ENCODE measurements at regions not wholly inside any gene's neighbourhood (a gene's known extent, or its start where the extent isn't known, plus 50 kb on each side); places are given as distances from the start of the nearest gene placed in this dataset.

DNA sequence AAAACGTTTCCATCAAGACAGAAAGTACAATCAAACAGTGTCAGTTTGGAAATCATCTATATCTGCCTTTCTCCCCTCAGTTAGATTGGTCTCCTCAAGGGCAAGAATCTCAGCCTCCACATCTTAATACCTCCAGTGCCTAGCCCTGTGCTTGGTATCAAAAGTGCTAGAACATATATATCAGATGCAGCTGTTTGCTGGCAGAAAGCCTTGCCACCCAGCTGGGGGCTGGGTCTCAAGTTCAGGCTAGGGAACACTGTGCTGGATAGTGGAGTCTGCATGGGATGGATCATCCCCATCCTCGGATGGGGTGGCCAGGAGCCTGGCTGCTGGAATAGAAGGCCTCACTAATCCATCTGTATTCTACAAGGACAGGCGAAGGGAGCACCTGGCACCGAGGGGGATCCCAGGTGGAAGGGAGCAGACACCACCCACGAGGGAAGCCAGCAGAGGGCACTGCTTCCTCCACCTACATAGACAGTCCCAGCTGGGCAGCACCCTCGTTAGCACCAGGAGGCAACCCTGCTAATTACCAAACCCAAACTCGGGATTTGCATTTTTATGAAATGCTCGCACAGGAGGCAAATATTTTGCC is 602.2 kb downstream of the BUD13 start:
- intact Hi-C loops (cut with micrococcal nuclease), result no loop called here
- Mint-ChIP-seq H3K27ac (no peak overlapping the region), H3K4me3 (no peak overlapping the region), H3K36me3 (ENCODE audit: low read depth) (no peaks in the 10 kb centered on the region), H3K4me1 (ENCODE audit: low read depth) (no peaks in the 10 kb centered on the region), H3K9me3 (no peaks in the 10 kb centered on the region), H3K27me3 (peaks cover 9% of the 10 kb centered on the region)

DNA sequence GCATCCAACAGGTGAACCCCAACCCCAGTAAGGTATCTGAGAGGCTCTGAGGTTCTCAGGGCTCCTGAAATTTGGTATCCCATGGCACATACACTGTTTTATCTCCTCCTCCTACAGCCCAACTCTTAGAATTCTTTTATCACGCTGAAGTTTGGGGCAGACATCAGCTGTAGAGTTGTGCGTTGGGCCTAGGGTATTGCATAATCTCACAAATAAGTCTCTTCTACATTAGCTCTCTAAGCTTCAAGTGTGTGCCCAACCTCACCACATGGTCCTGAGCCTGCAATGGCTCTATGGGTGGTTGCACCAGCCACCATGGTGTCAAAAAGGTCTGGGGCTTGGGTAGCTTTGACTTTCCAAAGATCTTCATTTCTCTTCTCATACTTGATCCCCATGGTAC is 603.0 kb downstream of the BUD13 start:
- intact Hi-C loops (cut with micrococcal nuclease), result no loop called here
- H3K27me3 Mint-ChIP-seq, result peaks cover 9% of the 10 kb centered on the region
- H3K4me1 Mint-ChIP-seq (ENCODE audit: low read depth), result no peaks in the 10 kb centered on the region
- no peak overlapping the region for H3K27ac Mint-ChIP-seq
- no peaks in the 10 kb centered on the region for H3K9me3 Mint-ChIP-seq
- no peaks in the 10 kb centered on the region for H3K36me3 Mint-ChIP-seq (ENCODE audit: low read depth)
- H3K4me3 Mint-ChIP-seq, result no peak overlapping the region

DNA sequence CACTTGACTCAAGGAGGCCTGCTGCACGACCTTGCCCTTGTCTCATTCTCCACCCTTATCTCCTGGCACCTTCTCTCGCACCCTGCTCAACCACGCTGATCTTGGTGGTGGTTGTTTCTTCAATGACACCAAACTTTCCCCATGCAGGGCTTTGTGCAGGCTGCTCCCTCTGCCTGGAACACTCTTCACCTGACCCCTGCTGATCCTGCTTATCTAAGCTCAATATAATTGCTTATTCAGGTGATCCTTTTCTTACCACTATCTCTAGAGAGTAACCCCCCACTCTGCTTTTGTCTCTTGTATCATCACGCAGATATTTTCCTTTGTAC is 604.4 kb downstream of the BUD13 start:
- Mint-ChIP-seq H3K27me3 (peaks cover 3% of the 10 kb centered on the region), H3K4me3 (no peak overlapping the region), H3K9me3 (no peaks in the 10 kb centered on the region), H3K4me1 (ENCODE audit: low read depth) (no peaks in the 10 kb centered on the region), H3K27ac (no peak overlapping the region), H3K36me3 (ENCODE audit: low read depth) (no peaks in the 10 kb centered on the region)
- intact Hi-C loops (cut with micrococcal nuclease), result no loop called here

- Mint-ChIP-seq H3K27ac (no peak overlapping the region), H3K4me3 (no peak overlapping the region)
- intact Hi-C loops (cut with micrococcal nuclease), result no loop called here
Measured at GRCh38 chr11:116167706-116168458, 604.9 kb downstream of the BUD13 start.

GRCh38 chr11:116166573-116167465 is 606.0 kb downstream of the BUD13 start:
- intact Hi-C loops (cut with micrococcal nuclease), result no loop called here
- no peaks in the 10 kb centered on the region for H3K9me3 Mint-ChIP-seq
- peaks cover 6% of the 10 kb centered on the region for H3K27me3 Mint-ChIP-seq
- H3K4me1 Mint-ChIP-seq (ENCODE audit: low read depth), result no peaks in the 10 kb centered on the region
- no peaks in the 10 kb centered on the region for H3K36me3 Mint-ChIP-seq (ENCODE audit: low read depth)
- H3K27ac Mint-ChIP-seq, result no peak overlapping the region
- no peak overlapping the region for H3K4me3 Mint-ChIP-seq

More at GRCh38 chr11:116167706-116168458, 604.9 kb downstream of the BUD13 start:
- H3K4me1 Mint-ChIP-seq (ENCODE audit: low read depth), result no peaks in the 10 kb centered on the region
- no peaks in the 10 kb centered on the region for H3K36me3 Mint-ChIP-seq (ENCODE audit: low read depth)
- peaks cover 1% of the 10 kb centered on the region for H3K27me3 Mint-ChIP-seq
- H3K9me3 Mint-ChIP-seq, result no peaks in the 10 kb centered on the region

GRCh38 chr11:116164843-116165242 is 607.9 kb downstream of the BUD13 start:
- H3K9me3 Mint-ChIP-seq, result no peaks in the 10 kb centered on the region
- no peak overlapping the region for H3K27ac Mint-ChIP-seq
- intact Hi-C loops (cut with micrococcal nuclease), result no loop called here
- peaks cover 8% of the 10 kb centered on the region for H3K27me3 Mint-ChIP-seq
- H3K4me3 Mint-ChIP-seq, result no peak overlapping the region
- H3K4me1 Mint-ChIP-seq (ENCODE audit: low read depth), result no peaks in the 10 kb centered on the region
- no peaks in the 10 kb centered on the region for H3K36me3 Mint-ChIP-seq (ENCODE audit: low read depth)

DNA sequence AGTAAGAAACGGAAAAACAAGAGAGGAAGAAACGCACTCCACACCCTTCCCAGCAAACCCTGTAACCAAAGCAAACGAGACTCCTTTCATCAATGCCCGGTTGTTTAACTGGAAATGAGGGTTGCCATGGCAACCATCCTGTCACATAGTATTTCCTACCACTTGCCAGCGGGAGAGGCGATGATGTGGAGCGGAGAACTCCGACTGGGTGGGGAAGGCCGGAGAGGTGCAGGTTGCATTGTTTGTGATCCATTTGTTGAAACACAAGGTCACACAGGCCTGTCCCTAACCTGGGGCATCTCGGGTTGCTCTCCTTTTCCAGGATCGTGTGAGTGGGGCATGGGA is 609.9 kb downstream of the BUD13 start:
- H3K4me3 Mint-ChIP-seq, result no peak overlapping the region
- no peaks in the 10 kb centered on the region for H3K4me1 Mint-ChIP-seq (ENCODE audit: low read depth)
- H3K36me3 Mint-ChIP-seq (ENCODE audit: low read depth), result no peaks in the 10 kb centered on the region
- no peak overlapping the region for H3K27ac Mint-ChIP-seq
- H3K27me3 Mint-ChIP-seq, result peaks cover 11% of the 10 kb centered on the region
- intact Hi-C loops (cut with micrococcal nuclease), result no loop called here
- no peaks in the 10 kb centered on the region for H3K9me3 Mint-ChIP-seq

- Mint-ChIP-seq H3K4me3 (no peak overlapping the region), H3K27me3 (peaks cover 11% of the 10 kb centered on the region), H3K4me1 (ENCODE audit: low read depth) (no peaks in the 10 kb centered on the region), H3K36me3 (ENCODE audit: low read depth) (no peaks in the 10 kb centered on the region), H3K27ac (no peak overlapping the region), H3K9me3 (no peaks in the 10 kb centered on the region)
- intact Hi-C loops (cut with micrococcal nuclease), result no loop called here
Measured at GRCh38 chr11:116162086-116162885, 610.5 kb downstream of the BUD13 start.

DNA sequence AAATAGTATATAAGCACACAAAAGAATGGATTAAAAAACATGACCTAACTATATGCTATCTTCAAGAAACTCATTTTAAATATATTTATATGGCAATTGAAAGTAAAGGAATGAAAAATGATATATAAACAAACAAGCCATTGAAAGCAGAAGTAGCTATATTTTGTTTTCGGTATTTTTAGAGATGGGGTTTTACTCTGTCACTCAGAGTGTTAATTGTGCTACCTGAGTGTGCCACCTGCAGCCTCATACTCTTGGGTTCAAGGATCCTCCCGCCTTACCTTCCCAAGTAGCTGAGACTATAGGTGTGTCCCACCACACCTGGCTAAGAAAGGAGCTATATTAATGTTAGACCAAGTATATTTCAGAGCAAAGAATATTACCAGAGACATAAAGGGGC is 624.1 kb downstream of the BUD13 start:
- H3K9me3 Mint-ChIP-seq, result no peaks in the 10 kb centered on the region
- H3K36me3 Mint-ChIP-seq (ENCODE audit: low read depth), result no peaks in the 10 kb centered on the region
- peaks cover 5% of the 10 kb centered on the region for H3K27me3 Mint-ChIP-seq
- intact Hi-C loops (cut with micrococcal nuclease), result no loop called here
- no peak overlapping the region for H3K4me3 Mint-ChIP-seq
- H3K27ac Mint-ChIP-seq, result no peak overlapping the region
- no peaks in the 10 kb centered on the region for H3K4me1 Mint-ChIP-seq (ENCODE audit: low read depth)

- Mint-ChIP-seq H3K4me1 (ENCODE audit: low read depth) (no peaks in the 10 kb centered on the region), H3K36me3 (ENCODE audit: low read depth) (no peaks in the 10 kb centered on the region), H3K9me3 (no peaks in the 10 kb centered on the region), H3K4me3 (no peak overlapping the region), H3K27ac (no peak overlapping the region), H3K27me3 (peaks cover 5% of the 10 kb centered on the region)
- intact Hi-C loops (cut with micrococcal nuclease), result no loop called here
Measured at GRCh38 chr11:116148056-116148455, 624.7 kb downstream of the BUD13 start.

GRCh38 chr11:116145187-116145865 is 627.5 kb downstream of the BUD13 start:
- no peak overlapping the region for H3K27ac Mint-ChIP-seq
- intact Hi-C loops (cut with micrococcal nuclease), result no loop called here
- no peaks in the 10 kb centered on the region for H3K4me1 Mint-ChIP-seq (ENCODE audit: low read depth)
- H3K9me3 Mint-ChIP-seq, result no peaks in the 10 kb centered on the region
- no peaks in the 10 kb centered on the region for H3K36me3 Mint-ChIP-seq (ENCODE audit: low read depth)
- no peak overlapping the region for H3K4me3 Mint-ChIP-seq
- H3K27me3 Mint-ChIP-seq, result peaks cover 8% of the 10 kb centered on the region

DNA sequence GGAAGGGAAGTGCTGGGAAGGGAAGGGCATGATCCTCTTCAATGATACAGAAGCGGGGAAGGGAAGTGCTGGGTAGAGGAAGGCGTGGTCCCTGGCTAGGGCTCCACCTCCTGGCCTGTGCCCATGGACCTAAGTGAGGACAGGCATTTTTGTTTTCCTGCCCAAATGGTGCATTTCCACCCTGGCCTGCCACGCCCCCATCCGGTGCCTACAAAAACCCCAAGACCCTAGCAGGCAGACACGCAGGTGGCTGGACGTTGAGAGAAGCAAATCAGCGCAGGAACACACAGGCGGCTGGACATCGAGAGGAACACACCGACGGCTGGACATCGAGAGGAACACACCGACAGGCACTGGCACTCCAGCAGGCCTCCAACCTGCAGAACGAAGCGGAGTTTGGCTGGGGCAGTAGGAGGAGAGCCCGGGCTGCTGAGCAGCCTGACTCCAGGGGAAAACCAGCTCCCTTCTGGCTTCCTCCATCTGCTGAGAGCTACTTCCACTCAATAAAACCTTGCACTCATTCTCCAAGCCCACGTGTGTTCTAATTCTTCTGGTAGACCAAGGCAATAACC is 628.3 kb downstream of the BUD13 start:
- Mint-ChIP-seq H3K27ac (no peak overlapping the region), H3K36me3 (ENCODE audit: low read depth) (no peaks in the 10 kb centered on the region), H3K9me3 (no peaks in the 10 kb centered on the region), H3K4me1 (ENCODE audit: low read depth) (no peaks in the 10 kb centered on the region), H3K27me3 (peaks cover 8% of the 10 kb centered on the region), H3K4me3 (no peak overlapping the region)
- intact Hi-C loops (cut with micrococcal nuclease), result no loop called here

DNA sequence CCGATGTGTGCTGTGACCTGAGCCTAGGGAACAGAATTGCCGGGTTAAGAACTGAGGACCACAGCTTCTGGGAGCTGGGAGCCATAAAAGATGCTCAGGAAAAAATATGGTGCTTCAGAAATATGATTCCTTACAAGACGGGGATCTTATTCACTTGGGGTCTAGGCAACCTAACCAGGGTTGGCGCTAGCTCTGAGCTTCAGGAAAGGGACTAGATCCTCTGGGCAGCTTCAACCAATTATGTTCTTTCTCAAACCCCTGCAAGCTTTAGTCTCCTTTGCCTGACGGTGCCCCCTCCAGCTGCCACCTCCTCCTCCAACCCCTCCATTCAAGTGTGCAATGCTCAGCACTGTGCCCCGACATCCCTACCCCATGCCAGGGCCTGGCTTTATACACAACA is 634.1 kb upstream of the CADM1 start:
- H3K27me3 Mint-ChIP-seq, result peaks cover 5% of the 10 kb centered on the region
- no peak overlapping the region for H3K27ac Mint-ChIP-seq
- H3K4me1 Mint-ChIP-seq (ENCODE audit: low read depth), result no peaks in the 10 kb centered on the region
- no peaks in the 10 kb centered on the region for H3K36me3 Mint-ChIP-seq (ENCODE audit: low read depth)
- no peak overlapping the region for H3K4me3 Mint-ChIP-seq
- intact Hi-C loops (cut with micrococcal nuclease), result no loop called here
- no peaks in the 10 kb centered on the region for H3K9me3 Mint-ChIP-seq
